Activated B cell treated with CpG ODN at 0.5 μM for 24 hours (primary cell): ENCODE measurements at regions not wholly inside any gene's neighbourhood (a gene's known extent, or its start where the extent isn't known, plus 50 kb on each side); places are given as distances from the start of the nearest gene placed in this dataset.

Source experiments
- ATAC-seq: fragments of 200-7000 bp; cut with Tn5 transposase; one replicate; pipeline ENCODE4 v1.10.0; 2021; ENCODE audit warnings: low read depth, mild to moderate bottlenecking, moderate library complexity
- CTCF ChIA-PET: fragments of 350-600 bp; sonication (Branson Sonifier 250); formaldehyde crosslinking; loops from one replicate; lab custom pipeline; 2021; ENCODE audit warnings: antibody characterized with exemption; lab: Charles Lee
- POLR2A ChIA-PET: fragments of 350-600 bp; sonication (Branson Sonifier 250); formaldehyde crosslinking; loops from one replicate; lab custom pipeline; 2021; ENCODE audit warnings: antibody characterized with exemption; lab: Charles Lee
- DNase-seq: peaks from one replicate; pipeline ENCODE4 v3.0.0; 2022
- H3K27ac Mint-ChIP-seq: one replicate; pipeline ENCODE4 v1.8.0; 2020; ENCODE audit warnings: mixed read lengths
- H3K27me3 Mint-ChIP-seq: one replicate; pipeline ENCODE4 v1.8.0; 2021; ENCODE audit warnings: mixed read lengths
- H3K36me3 Mint-ChIP-seq: one replicate; pipeline ENCODE4 v1.8.0; 2021; ENCODE audit warnings: low read depth, mixed read lengths
- H3K4me1 Mint-ChIP-seq: one replicate; pipeline ENCODE4 v1.8.0; 2021; ENCODE audit warnings: mixed read lengths
- H3K4me3 Mint-ChIP-seq: one replicate; pipeline ENCODE4 v1.8.0; 2020; ENCODE audit warnings: mild to moderate bottlenecking, mixed read lengths
- H3K9me3 Mint-ChIP-seq: one replicate; pipeline ENCODE4 v1.8.0; 2020; ENCODE audit warnings: mixed read lengths
- intact Hi-C: fragments of 100-400 bp; cut with micrococcal nuclease; formaldehyde crosslinking; loops from one replicate; pipeline ENCODE4 v1.15.1; 2024
- TF ChIP-seq, protein P1 (sequence below): fragments of 200-600 bp; IDR thresholded peaks from one replicate; pipeline ENCODE4 v1.8.0; 2022; ENCODE audit warnings: antibody characterized with exemption, mild to moderate bottlenecking

DNA sequence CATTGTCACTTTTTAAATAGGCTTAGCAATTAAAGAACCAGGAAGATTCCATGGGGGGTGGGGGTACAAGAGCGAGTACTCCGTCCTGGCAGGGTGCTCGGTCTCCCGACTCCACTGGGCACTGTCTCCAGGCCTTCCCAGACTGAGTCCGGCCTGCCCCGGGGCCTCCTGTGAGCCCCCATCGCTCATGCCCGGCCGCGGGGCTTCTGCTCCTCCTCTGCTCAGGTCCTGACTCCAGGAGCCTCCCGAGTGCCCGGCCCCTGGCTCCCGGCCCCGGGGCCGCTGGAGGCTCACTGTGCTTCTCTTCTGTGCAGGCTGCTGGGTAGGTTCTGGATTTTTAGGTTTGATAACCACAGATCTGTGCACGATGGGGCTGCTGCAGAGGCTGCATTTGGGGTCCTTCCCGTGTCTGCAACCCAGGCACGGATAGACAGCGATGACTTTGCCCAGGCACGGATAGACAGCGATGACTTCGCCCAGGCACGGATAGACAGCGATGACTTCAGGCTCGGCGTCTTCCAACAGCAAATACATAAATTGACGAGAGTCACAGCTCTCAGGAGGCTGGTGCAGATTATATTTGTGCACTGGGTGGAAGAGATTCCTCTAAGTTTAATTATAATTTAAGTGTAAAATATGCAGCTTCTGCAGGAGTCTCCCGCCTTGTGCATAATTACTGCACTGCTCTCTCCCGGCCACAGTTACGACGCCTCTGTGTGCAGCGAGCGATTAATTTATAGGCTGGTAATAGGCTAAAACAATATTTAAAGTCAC, 74.8 kb upstream of the RXRA start:
- intact Hi-C loops, result no loop called here
- ATAC-seq (no peak), DNase-seq (no peak)
- Mint-ChIP-seq H3K4me1 (peaks cover 5% of the 10 kb centered on the region), H3K27me3 (peaks cover 8% of the 10 kb centered on the region), H3K27ac (no peak overlapping the region), H3K36me3 (no peaks in the 10 kb centered on the region), H3K9me3 (peaks cover 3% of the 10 kb centered on the region), H3K4me3 (no peak overlapping the region)
- TF ChIP-seq, protein P1, sequence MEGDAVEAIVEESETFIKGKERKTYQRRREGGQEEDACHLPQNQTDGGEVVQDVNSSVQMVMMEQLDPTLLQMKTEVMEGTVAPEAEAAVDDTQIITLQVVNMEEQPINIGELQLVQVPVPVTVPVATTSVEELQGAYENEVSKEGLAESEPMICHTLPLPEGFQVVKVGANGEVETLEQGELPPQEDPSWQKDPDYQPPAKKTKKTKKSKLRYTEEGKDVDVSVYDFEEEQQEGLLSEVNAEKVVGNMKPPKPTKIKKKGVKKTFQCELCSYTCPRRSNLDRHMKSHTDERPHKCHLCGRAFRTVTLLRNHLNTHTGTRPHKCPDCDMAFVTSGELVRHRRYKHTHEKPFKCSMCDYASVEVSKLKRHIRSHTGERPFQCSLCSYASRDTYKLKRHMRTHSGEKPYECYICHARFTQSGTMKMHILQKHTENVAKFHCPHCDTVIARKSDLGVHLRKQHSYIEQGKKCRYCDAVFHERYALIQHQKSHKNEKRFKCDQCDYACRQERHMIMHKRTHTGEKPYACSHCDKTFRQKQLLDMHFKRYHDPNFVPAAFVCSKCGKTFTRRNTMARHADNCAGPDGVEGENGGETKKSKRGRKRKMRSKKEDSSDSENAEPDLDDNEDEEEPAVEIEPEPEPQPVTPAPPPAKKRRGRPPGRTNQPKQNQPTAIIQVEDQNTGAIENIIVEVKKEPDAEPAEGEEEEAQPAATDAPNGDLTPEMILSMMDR, result no peak
- ChIA-PET POLR2A (interaction anchor here (0.6 kb wide), 1 partner anchor 8 kb away, joined by 3 read pairs; no protein-coding TSS in a partner anchor), CTCF (no interaction called here)

DNA sequence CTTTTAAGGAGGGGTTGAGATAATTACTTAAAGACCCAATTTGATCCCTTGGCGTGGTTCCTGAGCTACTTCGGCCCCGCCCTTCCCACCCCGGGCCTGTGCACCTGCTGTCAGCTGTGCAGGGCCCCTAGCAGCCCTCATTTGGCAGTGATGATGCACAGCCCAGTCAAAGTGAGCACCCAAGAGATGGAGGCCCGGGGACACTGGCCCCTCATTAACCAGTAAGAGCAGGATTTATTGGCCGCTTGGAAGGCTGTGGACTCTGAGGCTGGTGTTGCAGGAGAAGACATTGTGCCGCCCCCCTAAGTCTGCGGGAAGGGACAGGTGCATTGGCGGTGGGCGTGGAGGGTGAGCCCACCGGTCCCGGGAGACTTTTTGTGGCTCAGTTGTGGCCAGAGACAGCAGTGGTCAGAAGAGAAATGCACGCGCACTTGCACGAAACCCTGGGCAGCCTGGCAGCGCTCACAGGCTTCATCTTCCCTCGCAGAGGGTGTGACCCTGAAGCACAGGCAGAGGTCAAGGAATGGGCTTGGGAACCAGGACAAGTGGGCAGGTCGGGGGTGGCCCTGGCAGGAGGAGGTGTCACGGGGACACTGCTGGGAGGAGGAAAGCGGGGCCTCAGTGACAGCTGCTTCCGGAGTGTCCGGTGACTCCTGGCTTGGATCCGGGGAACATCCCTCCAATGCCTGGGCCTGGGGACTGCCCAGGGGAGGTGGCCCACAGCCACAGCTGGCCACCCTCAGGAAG, 74.0 kb upstream of the RXRA start:
- Mint-ChIP-seq H3K4me1 (peaks cover 5% of the 10 kb centered on the region), H3K27me3 (peaks cover 8% of the 10 kb centered on the region), H3K4me3 (no peak overlapping the region), H3K27ac (no peak overlapping the region), H3K9me3 (peaks cover 3% of the 10 kb centered on the region), H3K36me3 (no peaks in the 10 kb centered on the region)
- no peak for ATAC-seq
- no peak for DNase-seq
- POLR2A ChIA-PET, result interaction anchor here (0.6 kb wide), 1 partner anchor 9 kb away, joined by 3 read pairs; no protein-coding TSS in a partner anchor
- CTCF ChIA-PET, result no interaction called here
- intact Hi-C loops, result no loop called here
- TF ChIP-seq, protein P1, result no peak

DNA sequence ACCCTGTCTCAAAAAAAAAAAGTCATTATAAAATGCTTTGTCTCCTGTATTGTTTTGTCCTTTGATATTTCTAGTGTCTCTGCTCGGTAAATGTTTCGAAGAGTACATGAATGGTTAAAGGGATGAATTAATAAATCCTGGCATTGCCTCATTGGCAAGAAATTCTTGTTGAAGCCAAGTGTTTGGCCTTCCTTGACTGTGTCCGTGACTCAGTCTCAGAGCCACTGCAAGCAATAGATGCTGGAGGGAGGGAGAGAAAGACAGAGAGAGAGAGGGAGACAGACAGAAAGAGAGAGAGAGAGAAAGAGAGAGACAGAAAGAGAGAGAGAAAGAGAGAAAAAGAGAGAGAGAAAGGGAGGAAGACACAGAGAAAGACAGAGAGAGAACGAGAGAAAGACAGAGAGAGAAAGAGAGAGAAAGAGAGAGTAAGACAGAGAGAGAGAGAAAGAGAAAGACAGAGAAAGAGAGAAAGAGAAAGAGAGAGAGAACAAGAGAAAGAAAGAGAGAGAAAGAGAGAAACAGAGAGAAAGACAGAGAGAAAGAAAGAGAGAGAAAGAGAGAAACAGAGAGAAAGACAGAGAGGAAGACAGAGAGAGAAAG, 72.5 kb upstream of the RXRA start:
- TF ChIP-seq, protein P1, result no peak
- Mint-ChIP-seq H3K4me1 (no peaks in the 10 kb centered on the region), H3K9me3 (no peaks in the 10 kb centered on the region), H3K27me3 (peaks cover 8% of the 10 kb centered on the region), H3K4me3 (no peak overlapping the region), H3K27ac (no peak overlapping the region), H3K36me3 (no peaks in the 10 kb centered on the region)
- DNase-seq (no peak), ATAC-seq (no peak)
- ChIA-PET POLR2A (no interaction called here), CTCF (no interaction called here)
- intact Hi-C loops, result no loop called here

DNA sequence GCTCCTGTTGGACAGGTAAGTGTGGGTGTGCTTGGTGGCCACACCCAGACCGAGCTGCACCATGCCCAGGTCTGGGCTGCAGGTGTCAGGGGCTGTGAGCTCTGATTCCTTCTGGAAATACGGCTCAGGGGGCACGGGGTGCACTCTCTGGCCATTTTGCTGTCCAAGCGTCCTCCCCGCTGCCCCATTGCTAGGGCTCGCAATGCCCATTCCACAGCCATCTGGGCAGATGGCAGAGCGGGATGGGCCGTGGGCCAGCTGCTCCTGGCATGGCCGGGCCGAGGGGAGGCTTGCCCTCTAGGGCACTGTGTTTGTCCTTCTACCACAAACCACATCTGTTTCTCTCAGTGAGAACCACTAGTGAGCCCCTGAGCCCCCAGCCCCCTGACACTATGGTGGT, 67.9 kb upstream of the RXRA start:
- intact Hi-C loops, result no loop called here
- Mint-ChIP-seq H3K9me3 (no peaks in the 10 kb centered on the region), H3K4me1 (no peaks in the 10 kb centered on the region), H3K27me3 (peaks cover 2% of the 10 kb centered on the region), H3K4me3 (no peak overlapping the region), H3K27ac (no peak overlapping the region), H3K36me3 (no peaks in the 10 kb centered on the region)
- CTCF ChIA-PET, result no interaction called here
- ATAC-seq, result no peak
- TF ChIP-seq, protein P1, result no peak
- DNase-seq, result no peak
- POLR2A ChIA-PET, result no interaction called here
